ENCODE measurements at regions not wholly inside any gene's neighbourhood (a gene's known extent, or its start where the extent isn't known, plus 50 kb on each side); places are given as distances from the start of the nearest gene placed in this dataset.
"Not testable (repeated sequence)": the region's sequence is repeated elsewhere in the genome, so short reads cannot be mapped to it uniquely, and the experiment has no call there.

- DNase-seq: no peak
These were observed 395.4 kb downstream of the ZNF804A start for GRCh38 chr2:184993746-184994145.

- no peak for DNase-seq
These were observed 408.2 kb downstream of the ZNF804A start for GRCh38 chr2:185006481-185006880.

GRCh38 chr2:185012643-185013042 lies 414.3 kb downstream of the ZNF804A start:
- no peak for DNase-seq

- no peak for DNase-seq
These were observed 415.7 kb downstream of the ZNF804A start for GRCh38 chr2:185014076-185014475.

DNA sequence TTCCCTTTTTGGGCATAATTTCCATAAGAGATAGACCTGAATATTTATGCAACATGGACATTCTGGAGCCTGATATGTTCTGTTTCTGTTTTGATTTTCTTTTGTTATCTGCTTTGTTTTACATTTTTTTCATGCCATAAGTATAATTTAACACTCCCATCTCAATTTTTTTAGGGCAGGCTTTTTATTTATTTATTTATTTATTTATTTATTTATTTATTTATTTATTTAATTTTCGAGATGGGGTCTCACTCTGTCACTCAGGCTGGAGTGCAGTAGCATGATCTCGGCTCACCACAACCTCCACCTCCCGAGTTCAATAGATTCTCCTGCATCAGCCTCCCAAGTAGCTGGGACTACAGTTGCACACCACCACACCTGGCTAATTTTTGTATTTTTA lies 427.6 kb downstream of the ZNF804A start:
- not testable (repeated sequence) for DNase-seq

GRCh38 chr2:185035906-185036305 lies 437.6 kb downstream of the ZNF804A start:
- DNase-seq: no peak

DNA sequence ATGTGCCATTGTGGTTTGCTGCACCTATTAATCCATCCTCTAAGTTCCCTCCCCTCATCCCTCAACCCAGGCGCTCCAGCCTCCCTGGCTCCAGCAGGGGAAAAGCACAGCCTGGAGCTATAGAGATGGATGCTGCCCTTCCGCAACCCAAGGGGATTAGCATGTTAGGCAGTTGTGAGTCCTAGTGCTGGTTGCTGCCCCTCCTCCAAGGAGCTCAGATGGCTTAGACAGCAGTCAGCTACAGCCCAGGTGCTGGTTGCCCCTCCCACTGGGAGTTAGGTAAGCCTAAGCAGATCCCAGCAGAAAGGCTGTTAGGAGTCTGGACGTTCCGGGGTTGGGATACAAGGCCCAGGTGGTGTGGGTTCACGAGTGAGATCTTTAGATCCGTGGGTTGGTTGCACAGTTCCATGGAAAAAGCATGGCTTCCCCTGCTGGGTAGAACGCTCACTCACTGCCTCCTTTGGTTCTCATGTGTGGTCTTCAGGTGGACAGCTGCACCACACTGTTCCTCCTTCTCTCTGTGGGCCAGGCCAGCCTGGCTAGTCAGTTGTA lies 446.1 kb downstream of the ZNF804A start:
- DNase-seq: no peak

- no peak for DNase-seq
These were observed 452.5 kb downstream of the ZNF804A start for GRCh38 chr2:185050804-185051203.

DNA sequence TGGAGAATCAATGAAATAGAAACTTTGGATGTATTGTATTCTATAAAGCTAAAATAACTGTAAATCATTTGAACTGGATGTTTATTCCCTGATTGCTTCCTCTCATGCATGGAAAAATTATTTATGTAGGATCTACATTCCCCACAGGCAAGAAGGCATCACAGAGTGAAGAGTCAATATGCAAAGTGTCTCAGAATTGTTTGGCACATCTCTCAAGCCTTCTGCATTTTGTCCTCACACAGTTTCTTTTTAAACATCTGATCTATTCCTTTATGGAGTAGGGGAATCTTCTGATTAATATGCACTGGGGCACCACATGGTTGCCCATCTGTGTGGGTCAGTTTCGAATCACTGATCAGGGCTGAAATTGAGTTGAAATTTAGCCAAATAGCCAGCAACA lies 465.4 kb downstream of the ZNF804A start:
- no peak for DNase-seq

DNA sequence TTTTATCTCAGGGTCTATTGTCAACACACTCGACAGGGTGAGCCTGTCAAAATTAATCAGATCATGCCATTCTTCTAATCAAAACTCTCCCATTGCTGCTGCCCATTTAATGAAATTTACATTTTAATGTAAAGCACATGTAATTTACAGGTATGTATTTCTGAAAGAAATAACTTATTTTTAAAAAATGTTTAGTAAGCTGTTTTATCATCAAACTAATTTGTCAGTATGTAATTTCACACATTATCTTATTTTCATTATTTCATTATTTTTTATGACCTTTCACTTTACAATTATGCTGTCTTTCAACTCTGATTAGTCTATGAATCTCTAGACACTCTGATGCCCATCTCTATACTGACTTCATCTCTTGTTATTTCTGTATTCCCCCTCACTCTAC lies 467.8 kb downstream of the ZNF804A start:
- DNase-seq: no peak

- DNase-seq: no peak
These were observed 470.8 kb downstream of the ZNF804A start for GRCh38 chr2:185069107-185069506.

GRCh38 chr2:185074156-185074555 lies 475.8 kb downstream of the ZNF804A start:
- no peak for DNase-seq

- no peak for DNase-seq
These were observed 484.4 kb downstream of the ZNF804A start for GRCh38 chr2:185082749-185083148.

DNA sequence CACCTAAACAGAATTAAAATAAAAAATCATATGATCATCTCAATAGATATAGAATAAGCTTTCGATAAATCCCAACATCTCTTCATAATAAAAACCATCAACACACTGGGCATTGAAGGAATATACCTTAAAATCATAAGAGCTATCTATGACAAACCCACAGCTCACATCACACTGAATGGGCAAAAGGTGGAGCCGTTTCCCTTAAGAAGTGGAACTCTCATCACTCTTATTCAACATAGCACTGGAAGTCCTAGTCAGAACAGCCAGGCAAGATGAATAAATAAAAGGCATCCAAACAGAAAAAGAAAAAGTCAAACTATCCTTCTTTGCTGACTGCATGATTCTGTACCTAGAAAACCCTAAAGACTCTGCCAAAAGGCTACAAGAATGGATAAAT lies 510.3 kb downstream of the ZNF804A start:
- no peak for DNase-seq

DNA sequence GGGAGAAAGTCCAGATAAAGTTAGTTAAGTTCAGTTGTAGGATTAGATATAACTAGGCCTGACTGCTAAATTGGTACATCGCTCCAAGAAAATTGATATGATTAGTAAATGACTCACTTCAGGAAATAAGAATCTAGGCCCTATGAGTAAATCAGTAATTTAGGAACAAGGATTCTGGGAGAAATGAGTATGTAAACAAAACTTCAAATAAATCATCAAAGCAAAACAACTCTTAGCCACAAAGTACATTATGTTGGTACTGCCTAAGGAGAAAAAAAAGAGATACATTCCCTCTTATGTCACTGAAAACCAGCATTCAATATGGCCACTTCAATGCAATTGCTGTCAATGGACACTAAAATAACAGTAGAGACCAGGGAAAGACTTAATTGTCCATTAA lies 529.1 kb downstream of the ZNF804A start:
- no peak for DNase-seq

- no peak for DNase-seq
These were observed 530.0 kb downstream of the ZNF804A start for GRCh38 chr2:185128346-185128745.

DNA sequence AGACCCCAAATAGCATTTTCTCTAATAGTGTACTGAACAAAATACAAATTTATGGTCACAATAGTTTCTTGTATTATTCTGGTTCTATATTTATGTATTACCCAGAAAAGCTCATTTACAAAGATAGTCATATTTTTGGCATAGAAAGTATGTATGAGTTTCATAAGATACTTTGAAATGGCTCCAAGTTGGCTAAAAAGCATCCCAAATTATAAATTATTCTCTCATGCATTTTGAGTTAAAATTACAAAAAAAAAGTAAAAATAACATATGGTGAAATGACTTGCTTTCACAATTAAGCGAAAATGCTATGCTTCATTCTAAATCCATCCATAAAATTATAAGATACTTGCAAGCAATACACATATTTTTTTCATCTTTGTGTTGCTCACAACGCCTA lies 530.7 kb downstream of the ZNF804A start:
- no peak for DNase-seq

DNA sequence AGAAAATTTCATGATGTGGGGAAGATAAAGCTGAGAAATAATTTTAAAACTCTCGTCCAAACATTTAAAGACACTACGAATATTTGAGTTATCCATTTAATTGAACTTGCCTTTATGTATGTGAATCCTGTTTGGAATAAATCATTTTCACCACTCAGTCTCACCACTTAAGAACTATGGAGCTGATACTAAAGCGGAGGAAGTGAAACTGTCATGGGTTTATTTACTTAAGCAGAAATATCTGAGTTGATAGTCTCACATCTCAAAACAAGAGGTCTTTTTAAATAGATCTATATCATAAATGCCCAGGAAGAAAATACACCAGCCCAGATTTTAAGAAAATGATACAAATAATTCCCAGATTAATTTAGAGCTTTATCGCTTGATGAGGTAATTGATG lies 532.4 kb downstream of the ZNF804A start:
- no peak for DNase-seq

DNA sequence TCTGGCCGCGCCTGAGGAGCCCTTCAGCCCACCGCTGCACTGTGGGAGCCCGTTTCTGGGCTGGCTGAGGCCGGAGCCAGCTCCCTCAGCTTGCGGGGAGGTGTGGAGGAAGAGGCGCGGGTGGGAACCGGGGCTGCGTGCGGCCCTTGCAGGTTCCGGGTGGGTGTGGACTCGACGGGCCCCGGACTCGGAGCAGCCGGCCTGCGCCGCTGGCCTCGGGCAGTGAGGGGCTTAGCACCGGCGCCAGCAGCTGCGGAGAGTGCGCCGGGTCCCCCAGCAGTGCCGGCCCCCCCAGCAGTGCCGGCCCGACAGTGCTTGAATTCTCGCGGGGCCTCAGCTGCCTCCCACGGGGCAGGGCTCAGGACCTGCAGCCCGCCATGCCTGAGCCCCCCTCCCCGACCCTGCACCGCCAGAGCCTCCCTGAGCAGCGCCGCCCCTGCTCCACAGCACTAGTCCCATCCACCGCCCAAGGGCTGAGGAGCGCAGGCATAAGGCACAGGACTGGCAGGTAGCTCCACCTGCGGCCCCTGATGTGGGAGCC lies 534.2 kb downstream of the ZNF804A start:
- DNase-seq: no peak

DNA sequence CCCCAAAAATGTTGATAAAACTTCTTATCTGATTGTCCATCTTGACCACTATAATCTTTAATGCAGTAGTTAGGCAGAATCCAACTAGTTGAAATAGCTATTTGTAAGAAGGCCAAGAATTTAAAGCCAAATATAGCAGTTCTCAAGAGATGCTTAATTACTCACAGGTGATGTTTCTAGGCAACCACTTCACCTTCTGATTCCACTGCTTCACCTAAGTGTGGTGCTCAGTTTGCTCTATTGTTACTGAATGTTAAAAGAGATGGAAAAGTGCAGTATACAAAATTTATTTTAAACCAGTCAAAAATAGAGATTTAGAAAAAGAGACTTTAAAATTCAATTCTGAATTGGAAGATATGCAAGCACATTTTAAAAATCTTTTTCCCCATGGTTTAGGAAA lies 539.4 kb downstream of the ZNF804A start:
- no peak for DNase-seq

DNA sequence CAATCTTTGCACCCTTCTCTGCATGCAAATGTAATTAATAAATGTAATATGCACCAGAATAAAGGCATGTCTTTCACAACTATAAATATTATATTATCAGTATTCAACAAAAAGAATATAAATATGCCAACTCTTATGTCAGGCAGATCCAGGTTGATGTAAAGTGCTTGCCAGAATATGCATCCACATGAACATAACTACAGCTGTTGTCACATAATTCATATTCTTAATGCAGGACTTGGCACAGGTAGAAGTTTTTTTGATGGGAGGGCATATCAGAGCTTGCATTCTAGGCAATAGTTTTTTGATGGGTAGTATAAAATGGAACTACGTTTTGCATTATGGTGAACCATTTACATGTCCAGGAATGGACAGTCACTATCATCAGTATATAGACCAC lies 544.3 kb downstream of the ZNF804A start:
- DNase-seq: no peak

GRCh38 chr2:185144159-185144919 lies 546.0 kb downstream of the ZNF804A start:
- no peak for DNase-seq

DNA sequence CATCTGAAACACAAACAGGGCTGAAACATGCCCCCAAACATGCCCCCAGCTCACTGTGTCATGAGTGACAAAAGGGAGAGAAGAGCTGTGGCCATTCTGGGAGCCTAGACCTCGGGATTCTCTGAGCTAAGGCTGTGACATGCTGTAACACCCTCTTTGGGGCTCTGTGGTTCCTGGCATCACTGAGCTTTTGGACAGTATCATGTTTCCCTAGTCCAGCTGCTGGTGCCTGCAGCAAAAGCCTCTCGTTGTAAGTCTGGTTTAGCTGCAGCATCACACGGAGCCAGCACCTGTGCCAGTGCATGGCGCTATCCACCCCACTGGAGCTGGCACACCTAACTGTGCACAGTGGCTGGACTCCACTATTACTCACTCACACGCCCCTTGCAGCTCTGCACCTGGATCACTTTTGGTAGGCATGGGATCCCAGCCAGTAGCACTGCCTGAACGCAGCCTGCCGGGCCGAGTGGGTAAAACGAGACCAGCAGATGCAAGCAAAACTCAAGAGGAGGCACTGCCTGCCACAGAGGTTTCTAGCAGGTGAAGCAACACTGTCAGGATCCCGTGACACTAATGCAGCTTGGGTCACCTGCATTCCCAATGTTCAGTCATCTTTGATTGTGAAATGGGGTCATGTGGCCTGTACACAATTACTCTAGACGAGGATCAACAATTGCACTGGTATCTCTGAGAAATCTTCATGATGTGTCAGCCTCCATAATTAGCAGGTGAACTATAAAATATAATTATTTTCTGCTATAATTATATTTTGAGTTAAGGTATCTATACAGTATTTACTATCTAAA lies 547.2 kb downstream of the ZNF804A start:
- no peak for DNase-seq

- DNase-seq: no peak
These were observed 549.0 kb downstream of the ZNF804A start for GRCh38 chr2:185147361-185147760.

Data from right hindlimb (tissue), 1 donor.